Stimulated activated naive CD8-positive, alpha-beta T cell treated with anti-CD3 and anti-CD28 coated beads, Interleukin-15, Interleukin-2, amounts not matched to agents 100 U/mL and 50 U/mL, for 24 hours (primary cell): ENCODE measurements at regions not wholly inside any gene's neighbourhood (a gene's known extent, or its start where the extent isn't known, plus 50 kb on each side); places are given as distances from the start of the nearest gene placed in this dataset.

ENCODE experiments used
- ATAC-seq: fragments of 150-1000 bp; cut with Tn5 transposase; one replicate; pipeline ENCODE4 v1.10.0; 2021
- DNase-seq: peaks from one replicate; pipeline ENCODE4 v3.0.0; 2021

GRCh38 chr10:44197646-44198045 is 187.3 kb downstream of the CXCL12 start:
- no peak for ATAC-seq
- no peak for DNase-seq

- DNase-seq (no peak), ATAC-seq (no peak)
Observed at GRCh38 chr10:44196336-44196735, 188.6 kb downstream of the CXCL12 start.

GRCh38 chr10:44196008-44196320 is 188.9 kb downstream of the CXCL12 start:
- DNase-seq (no peak), ATAC-seq (no peak)

DNA sequence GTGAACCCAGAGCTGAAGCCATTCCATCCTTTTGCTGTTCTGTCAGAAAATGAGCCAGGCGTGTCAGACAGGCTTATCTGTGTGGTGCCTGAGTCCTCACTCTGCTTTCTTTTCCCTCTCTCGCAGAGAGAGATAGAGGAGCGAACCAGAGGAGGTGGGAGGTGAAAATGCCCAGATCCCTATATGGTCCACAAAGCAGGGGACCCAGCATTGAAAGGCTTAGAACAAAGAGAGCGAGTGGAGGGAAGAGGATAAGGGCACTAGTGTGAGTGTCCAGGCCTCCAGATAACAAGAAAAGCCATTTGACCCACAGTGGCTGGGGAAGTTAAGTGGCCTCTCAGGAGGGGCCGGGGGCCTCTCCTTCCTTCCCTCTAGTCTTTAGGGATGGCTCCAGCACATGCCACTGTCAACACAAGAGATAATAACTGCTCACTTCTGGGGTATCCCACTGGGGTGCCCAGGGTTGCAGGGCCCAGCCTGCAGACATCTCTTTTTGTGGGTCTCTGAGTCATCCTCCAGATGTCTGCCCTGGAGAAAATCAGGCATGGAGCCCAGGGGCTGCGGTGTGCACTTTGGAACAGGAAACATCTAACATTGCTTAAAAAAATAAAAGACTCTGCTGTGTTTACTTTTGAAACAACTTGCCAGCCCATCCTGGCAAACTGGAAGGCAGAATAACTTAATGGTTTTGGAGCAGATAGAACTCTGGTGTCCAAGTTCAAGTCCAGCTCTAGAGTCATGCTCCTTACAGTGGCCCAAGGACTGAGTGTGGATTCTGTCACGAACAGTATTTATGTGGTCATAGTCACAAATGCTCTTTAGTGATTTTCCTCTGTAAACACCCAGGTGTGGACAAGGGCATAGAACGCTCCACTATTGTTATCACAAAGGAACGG is 189.5 kb downstream of the CXCL12 start:
- DNase-seq (no peak), ATAC-seq (no peak)

GRCh38 chr10:44194435-44194834 is 190.5 kb downstream of the CXCL12 start:
- DNase-seq (no peak), ATAC-seq (no peak)

DNA sequence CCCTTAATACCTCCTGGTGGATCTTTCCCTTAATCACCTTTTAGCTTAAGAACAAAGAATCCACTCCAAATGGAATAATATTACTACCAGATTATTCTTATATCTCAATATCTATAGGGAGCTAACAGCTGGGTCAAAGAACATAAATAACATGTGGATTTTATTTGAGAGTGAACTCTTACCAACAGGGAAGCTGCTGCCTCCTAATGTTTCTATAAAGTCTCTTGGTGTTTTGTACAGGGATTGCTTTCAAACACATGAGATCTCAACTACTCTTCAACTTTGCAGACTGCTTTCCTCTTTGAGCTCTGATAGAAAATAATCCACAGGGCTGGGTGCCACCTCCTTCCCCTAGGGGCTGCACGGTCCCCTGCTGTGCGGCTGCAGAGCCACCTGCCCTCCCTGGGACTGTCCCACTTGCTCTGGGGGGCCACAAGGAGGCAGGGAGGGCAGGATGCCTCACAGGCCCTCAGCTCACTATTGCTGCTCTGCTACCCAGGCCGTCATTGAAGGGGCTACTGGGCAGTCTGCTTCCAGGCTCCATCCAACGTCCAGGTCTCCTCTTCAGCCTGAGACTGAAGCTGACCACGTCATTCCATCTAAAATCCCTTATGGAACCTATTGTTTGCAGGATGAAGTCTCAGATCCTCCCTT is 191.2 kb downstream of the CXCL12 start:
- DNase-seq (no peak), ATAC-seq (no peak)

DNA sequence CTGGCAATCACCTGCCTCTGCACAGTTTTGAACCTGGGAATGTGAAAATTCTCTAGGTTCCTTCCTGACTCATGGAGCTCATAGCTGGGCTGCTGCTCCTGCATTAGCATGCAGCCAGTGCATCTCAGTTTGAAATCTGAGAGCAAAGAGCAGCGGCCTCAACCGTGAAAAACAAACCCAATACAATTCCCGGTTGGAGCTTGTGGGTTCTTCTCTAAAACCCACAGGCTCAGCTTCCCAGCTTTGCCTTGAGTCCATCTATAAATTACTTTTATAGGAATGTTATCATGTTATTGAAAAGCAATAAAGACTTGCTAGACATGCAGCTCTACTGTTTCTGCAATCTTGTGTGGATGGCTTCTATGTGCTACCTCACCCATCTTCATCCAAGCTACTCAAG is 191.7 kb downstream of the CXCL12 start:
- ATAC-seq: no peak

DNA sequence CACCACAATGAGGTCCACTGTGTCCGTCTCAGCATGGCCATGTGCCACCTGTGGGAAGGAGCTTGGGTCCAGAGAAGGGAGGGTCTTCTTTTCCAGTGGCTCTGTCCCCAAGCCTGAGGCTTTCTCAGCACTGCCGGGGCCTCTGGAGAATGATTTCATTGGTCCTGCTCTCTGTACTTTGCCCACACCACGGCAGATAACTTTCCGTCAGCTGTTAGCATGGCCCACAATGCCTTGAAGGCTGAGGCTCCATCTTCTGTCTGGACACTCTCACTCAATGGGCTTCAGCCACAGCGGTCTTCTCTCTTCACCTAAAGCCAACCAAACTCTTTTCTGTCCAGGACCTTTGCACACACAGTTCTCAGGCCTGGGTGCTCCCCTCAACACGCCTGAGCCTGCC is 192.5 kb downstream of the CXCL12 start:
- peak; percentile 23 for ATAC-seq

More for the DNA sequence above, 191.7 kb downstream of the CXCL12 start:
- no peak for DNase-seq

DNA sequence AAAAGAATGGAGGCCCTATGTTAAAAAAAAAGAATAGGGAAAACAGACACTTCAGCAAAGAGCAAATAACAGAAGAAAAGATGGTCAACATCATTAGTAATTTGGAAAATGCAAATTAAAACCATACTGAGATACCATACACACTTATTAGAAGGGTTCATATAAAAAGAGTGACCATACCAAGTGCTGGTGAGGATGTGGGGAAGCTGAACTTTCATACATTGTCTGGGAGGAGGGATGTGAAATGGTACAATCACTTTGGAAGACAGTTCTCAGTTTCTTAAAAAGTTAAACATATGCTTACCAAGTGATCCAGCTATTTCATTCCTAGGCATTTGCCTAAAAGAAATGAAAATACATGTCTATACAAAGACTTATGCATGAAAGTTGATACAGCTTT is 194.4 kb downstream of the CXCL12 start:
- DNase-seq: no peak
- no peak for ATAC-seq

More for the DNA sequence above, 192.5 kb downstream of the CXCL12 start:
- no peak for DNase-seq

DNA sequence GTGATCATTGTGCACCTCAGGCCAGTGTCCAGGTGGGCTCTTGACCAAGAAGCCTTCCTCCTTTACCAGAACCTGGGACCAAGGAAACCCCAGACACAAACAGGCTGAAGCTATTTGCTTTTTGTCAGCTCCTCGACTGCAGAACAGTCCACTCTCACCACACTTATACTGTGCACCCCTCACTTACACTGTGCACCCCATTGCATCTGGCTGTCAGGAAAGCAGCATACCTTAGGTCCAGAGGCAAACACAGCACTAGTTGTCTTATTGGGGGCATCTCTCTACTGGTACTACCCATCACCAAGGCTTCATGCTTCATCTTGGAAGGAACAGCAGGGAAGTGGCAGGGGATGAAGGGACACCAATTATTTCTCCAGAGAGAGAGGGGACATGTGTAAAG is 198.1 kb downstream of the CXCL12 start:
- ATAC-seq (no peak), DNase-seq (no peak)

- DNase-seq: no peak
Observed at GRCh38 chr10:44186150-44186549, 198.7 kb downstream of the CXCL12 start.

GRCh38 chr10:44185315-44185666 is 199.6 kb downstream of the CXCL12 start:
- DNase-seq (no peak), ATAC-seq (no peak)

More at GRCh38 chr10:44186150-44186549, 198.7 kb downstream of the CXCL12 start:
- ATAC-seq: no peak

- ATAC-seq: no peak
- no peak for DNase-seq
Observed at GRCh38 chr10:44184633-44185314, 200.1 kb downstream of the CXCL12 start.

DNA sequence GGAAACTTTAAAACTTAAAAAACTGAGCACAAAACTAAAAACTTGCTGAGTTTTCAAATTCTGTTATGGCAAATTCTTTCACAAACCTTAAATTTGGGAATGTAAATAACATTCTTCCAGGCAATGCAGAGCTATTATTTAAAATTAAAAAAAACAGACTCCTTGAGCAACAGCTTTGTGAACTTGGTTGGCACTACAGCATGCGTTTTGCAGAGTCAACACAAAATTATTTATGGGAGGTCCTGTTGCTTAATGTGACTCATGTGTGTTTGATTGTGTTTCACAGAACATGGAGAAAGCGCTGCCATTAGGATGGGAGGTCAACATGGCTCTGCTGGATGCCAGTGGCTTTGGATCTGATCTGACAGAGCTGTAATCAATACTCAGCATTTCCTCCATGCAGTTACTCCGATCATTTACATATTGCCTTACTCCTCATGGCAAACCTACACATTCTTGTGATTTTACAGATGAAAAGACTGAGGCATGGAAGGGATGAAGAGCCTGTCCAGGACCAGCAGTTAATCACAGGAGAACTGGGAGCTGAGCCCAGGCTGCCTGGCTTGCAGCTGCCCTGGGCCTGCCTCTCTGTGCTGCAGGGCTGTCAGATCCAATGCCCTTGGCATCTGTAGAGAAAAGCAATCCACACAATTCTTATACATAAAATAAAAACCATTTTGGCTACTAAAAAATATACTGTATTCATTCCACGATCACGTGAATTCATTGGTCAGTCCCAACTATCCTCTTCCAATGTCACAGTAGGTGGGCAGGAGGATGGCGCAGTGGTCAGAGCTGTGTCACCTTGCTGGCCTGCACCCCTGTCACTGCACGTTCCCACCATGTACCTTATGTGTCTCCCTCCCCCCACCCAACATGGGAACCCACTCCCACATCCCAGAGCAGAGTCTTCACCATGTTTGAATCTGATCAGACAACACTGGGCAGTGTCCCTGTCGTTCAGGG is 200.9 kb downstream of the CXCL12 start:
- ATAC-seq (no peak), DNase-seq (no peak)

- ATAC-seq (no peak), DNase-seq (no peak)
Observed at GRCh38 chr10:44182909-44183308, 202.0 kb downstream of the CXCL12 start.

- DNase-seq (no peak), ATAC-seq (no peak)
Observed at GRCh38 chr10:44180321-44181168, 204.4 kb downstream of the CXCL12 start.

DNA sequence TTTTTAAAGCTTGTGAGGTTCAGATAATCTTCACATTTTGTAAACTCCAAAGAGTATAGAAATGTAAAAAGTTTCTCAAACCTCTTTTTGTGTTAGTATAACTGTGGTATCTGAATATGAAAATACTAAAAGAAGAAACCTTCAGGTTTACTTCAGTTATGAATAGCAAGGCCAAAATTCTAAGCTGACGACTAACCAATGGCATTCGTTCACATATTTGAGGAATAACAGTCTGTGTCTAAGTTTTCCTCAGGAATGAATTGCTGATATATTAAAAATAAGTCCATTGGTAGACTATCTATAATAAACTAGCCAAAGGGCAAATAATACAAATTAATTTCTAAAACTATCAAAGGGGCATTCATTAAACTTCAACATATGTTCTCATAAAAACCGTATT is 206.0 kb downstream of the CXCL12 start:
- no peak for DNase-seq
- ATAC-seq: no peak

GRCh38 chr10:44178281-44178680 is 206.6 kb downstream of the CXCL12 start:
- DNase-seq (no peak), ATAC-seq (no peak)

GRCh38 chr10:44177610-44178009 is 207.3 kb downstream of the CXCL12 start:
- ATAC-seq (no peak), DNase-seq (no peak)

- no peak for ATAC-seq
- no peak for DNase-seq
Observed at GRCh38 chr10:44176311-44176710, 208.6 kb downstream of the CXCL12 start.

GRCh38 chr10:44173608-44173894 is 211.3 kb downstream of the CXCL12 start:
- ATAC-seq (no peak), DNase-seq (no peak)
